HG02678 (cell line): ENCODE measurements at regions not wholly inside any gene's neighbourhood (a gene's known extent, or its start where the extent isn't known, plus 50 kb on each side); places are given as distances from the start of the nearest gene placed in this dataset.

Experiments used
- ATAC-seq: cut with Tn5 transposase; IDR thresholded peaks from one replicate; pipeline ENCODE4 v1.9.1; 2021; ENCODE audit warnings: mild to moderate bottlenecking, moderate library complexity; ENCODE audit not compliant: unreplicated experiment

DNA sequence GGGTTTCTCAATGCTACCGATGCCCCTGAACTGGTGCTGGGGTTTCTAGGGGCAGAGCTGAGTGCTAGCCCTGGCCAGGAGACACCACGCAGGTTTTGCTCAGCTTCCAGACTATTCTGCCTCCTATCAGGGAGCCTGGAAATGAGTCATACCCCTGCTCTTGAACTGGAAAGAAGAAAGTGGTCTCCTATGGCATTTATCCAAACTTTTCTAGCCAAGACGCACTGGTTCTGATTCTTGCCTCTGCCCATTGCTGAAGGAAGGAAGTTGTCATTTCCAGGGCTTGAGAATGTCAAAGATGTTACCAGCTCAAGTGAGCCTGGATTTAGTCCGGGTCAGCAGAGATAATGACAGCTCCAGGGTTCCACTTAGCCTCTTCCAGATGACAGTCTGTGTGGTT, 561.9 kb downstream of the CDK5RAP2 start:
- ATAC-seq: no peak

DNA sequence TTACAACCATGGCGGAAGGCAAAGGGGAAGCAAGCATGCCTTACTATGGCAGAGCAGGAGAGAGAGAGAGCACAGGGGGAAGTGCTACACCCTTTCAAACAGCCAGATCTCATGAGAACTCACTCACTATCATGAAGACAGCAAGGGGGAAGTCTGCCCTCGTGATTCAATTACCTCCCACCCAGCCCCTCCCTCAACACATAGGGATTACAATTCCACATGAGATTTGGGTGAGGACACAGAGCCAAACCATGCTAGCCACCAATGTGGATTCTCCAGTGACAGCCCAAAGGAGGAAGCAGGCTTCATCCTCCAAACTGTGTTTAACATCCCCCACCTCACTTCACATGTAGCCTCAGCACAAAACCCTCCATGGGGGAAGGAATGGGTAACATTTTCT, 563.7 kb downstream of the CDK5RAP2 start:
- no peak for ATAC-seq

DNA sequence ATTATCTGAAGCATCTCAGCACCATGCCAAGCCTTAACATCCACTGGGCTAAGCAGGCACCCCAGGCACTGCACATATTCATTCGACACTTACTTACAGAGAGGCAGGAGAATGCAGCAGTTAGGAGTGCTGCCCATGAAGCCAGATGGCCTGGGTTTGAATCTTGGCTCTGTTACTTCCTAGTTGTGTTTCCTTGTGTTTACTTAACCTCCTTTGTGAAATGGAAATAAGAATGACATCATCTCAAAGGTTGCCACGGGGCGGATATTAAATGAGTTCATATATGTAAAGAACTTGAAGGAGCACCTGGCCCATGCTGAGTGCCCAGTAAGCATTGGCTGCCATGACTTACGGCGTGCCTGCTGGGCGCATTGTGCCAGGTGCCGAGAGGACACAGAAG, 565.2 kb downstream of the CDK5RAP2 start:
- no peak for ATAC-seq

DNA sequence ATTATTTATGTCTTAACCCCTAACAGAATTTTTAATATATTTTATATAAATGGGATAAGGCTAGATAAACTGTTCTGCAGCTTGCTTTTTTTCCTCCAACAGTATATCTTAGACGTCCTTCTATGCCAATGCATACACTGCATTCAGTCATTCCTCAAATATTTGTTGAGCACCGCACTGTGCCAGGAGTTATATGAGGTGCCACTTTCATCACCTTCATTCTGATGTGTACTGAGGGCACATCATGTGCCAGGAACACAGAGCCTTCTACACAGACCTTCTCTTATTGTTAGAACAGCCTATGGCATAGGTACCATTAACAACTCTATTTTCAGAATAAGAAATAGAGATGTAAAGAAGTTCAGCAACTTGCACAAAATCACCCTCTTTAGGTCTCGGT, 570.1 kb downstream of the CDK5RAP2 start:
- ATAC-seq: no peak

DNA sequence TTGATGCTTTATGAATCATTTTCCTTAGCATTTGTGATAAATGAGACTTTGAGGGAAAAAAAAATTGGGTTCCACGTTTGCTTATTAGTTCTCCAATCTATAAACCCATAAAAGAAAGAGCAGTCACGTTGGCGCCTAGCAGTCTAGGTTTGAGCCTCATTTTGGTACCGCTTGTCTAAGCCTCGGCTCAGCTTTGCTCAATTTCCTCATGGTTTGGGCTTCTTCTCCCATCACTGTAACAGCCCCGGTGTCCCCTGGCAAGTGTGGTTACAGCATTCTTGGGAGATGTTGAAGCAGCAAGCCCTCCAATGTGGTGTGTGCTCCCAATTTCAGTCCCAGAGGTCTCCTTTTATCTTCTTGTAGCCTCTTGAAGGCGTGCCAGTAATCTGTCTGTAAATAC, 578.4 kb downstream of the CDK5RAP2 start:
- no peak for ATAC-seq

DNA sequence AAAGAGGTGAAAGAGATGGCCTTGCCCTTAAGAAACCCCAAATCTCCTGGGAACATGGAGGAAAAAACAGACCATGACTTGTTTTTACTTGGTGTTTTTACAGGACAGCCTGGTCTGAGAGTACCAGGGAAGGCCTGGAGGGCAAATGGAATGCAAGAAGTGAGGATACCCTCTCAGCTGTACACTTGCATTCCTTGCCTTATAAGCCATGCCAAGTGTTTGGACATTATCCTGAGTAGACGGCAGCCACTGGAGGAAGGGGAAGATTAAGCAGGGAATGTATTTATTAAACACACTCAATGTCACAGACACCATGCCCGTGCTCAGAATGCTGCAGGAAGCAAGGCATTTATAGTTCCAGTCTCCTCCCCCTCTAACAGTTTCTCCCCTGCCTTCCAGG, 581.4 kb downstream of the CDK5RAP2 start:
- no peak for ATAC-seq

DNA sequence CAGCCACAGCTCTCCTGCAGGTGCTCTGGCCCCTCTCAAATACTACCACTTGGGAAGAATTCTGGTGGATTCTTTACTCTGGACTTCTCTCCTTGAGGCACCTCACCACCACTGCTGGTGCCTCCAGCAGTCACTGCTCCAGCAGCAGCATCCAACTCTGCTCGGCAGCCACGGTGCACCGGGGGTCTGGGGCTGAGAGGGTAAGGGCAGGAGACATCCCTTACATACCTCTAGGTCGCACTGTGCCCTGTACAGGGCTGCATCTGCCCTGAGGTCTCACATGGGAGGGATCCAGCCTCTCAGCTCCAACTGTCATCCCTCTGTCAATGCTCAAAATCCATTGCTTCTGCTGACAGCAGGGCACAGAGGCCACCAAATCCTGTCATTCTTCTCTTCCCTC, 588.2 kb downstream of the CDK5RAP2 start:
- ATAC-seq: no peak

DNA sequence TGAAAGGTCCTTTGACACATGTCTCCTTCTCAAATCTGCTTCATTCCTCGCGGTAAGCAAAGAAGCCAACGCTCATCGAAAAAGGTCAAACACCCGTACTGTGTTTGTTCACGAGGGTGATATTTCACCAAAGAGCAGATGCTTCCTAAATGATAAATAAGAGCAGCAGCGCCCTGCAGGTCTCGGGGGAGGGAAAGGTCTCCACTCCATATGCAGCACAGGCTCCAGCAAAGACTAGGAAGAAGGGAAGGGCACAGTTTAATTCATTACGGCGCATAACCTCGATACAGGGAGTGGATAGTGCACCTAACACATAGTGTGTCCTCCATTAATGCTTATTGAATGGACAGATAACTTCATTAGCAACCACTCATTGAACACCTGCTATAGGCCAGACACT, 593.3 kb downstream of the CDK5RAP2 start:
- no peak for ATAC-seq

DNA sequence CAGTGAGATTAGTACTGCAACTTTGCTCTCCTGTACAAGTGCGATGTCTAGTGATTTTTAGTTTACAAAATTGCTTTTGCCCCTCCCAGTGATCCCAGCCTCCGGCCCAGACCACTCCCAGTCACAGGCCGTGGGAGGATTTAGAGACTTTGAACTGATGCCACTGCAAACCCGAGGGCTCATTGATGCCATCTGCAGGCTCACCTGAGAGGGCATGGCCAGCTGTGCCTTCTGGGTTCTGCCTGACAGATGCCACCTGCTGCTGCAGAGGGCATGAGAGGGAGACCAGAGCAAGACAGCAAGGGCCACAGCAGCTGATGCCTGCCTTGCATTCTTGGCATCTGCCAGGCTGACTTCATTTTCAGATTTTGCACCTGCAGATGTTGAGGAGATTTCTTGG, 593.8 kb downstream of the CDK5RAP2 start:
- no peak for ATAC-seq

DNA sequence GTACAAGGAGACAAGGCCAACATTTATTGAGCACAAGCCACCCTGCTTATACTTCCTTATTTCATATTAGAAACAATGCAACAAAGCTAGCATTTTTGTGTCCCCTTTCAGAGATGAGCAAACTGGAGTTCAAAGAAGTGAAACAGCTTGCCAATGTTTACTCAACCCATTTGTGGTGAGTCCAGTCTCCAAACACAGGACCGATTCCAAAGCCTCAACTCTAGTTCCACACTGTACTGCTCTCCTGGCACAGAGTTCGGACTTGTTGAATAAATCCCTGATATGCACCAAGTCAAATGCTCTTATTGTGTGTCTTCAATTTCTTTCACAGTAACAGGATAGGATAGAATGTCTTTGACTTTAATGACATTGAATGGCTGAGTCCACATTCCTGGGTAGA, 604.8 kb upstream of the BRINP1 start:
- no peak for ATAC-seq

DNA sequence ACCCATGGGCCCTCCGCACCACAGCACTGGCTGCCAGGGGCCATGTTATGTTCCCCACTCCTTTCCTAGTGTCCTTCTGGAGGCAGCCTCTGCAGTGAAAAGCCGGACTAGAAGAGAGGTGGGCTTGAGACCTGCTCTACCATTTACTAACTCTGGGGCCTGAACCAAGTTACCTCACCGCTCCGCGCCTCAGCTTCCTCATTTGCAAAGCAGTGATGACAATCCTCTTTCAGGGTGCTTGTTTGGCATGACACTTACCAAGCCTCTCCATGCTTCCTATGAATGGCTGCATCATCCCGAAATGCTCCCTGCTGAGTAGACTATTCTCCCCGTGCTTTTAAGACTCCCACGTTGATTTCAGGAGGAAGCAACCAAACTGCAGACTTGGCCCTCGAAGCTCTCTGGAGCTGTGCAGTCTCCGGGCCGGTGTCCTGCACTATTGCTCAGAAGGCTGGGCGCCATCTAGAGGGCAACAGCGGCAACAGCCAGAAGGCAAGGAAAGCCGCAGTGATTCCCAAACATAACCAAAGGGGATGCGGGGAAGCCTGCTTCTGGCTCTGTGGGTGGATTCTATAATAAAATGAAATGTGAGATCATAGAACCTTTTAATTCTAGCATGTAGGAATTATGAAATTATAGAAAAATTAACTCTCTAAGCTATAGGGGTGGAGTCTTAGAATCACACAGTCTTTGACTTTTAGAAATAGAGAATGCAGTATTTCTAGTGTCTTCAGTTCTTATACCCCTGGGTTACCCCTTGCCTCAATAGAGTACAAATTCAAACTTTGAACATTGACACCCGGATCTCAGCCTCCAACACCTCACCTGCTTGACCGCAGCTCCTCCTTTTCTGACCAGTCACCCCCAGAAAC, 599.8 kb upstream of the BRINP1 start:
- peak; percentile 97 for ATAC-seq

DNA sequence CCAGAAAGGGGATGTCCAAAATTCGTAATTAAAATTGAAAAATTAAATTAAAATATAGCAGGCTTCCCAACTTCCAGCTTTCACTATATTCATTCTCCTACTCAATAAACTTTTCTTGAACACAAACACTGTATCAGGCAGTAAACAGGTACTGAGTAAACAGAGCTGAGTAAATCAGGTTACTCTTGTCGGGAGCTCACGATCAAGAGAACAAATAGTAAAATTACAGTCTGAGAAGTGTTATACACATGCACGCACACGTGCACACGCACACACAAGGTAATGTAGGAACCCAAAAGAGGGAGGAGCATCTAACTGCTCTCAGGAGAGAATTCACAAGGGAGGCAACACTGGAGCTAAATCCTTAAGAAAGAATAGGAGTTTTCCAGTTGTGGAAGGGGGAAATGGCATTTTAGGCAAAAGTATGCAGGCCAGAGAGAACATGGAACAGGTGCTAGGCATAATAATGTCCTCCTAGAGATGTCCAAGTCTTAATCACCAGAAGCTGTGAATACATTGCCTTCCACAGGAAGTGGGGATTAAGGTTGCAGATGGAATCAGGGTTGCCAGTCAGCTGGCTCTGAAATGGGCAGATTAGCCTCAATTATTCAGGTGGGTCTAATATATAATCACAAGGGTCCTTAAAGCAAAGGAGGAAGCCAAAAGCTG, 598.8 kb upstream of the BRINP1 start:
- no peak for ATAC-seq

DNA sequence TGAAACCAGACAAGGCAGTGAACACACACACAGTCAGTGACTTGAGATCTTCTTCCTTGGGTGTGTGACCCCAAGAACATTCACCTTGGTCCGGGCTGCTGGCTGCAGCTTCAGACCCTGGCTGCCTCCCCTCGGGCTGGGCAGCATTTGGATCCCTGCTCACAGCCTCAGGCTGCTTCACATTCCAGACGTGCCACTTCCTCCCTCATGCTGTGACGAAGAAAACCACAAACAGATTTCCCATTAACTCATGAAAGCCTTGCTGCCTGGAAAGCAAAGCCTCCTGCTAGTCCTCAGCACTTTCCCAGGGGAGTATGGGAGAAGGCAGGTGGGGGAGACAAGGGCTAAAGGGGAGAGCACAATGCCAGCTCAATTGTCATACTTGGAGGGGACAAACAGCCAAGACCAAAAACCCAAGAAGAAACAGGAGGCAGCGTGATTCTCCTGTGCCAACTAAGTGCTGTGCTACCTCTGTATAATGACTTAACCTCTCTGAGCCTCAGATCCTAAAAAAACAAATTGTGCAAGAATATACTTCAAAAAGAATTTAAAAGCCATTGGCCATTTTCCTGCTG, 594.6 kb upstream of the BRINP1 start:
- no peak for ATAC-seq

DNA sequence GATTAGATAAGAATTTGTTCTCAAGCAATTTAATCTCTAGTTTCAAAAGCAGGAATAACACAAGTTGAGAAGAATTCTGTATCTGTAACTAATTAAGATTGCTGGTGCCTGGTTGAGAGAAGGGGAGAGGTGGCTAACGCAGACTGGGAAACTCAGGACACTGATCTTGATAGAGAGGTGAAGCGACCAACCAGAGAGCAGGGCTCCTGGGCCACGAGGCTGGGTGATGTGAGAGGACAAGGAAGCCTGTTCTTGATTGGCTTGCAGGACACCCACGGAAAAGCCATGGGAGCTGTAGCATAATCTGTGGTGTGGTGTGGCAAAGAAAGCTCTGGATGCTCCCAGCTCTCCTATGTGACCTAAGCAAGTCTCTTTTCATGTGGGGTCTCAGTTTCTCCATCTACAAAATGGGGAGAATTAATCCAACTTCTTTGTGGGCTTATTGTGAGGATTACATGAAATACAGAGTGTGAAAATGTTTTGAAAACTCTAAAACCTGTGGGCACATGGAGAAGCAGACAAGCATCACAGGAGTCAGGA, 594.1 kb upstream of the BRINP1 start:
- ATAC-seq: no peak

DNA sequence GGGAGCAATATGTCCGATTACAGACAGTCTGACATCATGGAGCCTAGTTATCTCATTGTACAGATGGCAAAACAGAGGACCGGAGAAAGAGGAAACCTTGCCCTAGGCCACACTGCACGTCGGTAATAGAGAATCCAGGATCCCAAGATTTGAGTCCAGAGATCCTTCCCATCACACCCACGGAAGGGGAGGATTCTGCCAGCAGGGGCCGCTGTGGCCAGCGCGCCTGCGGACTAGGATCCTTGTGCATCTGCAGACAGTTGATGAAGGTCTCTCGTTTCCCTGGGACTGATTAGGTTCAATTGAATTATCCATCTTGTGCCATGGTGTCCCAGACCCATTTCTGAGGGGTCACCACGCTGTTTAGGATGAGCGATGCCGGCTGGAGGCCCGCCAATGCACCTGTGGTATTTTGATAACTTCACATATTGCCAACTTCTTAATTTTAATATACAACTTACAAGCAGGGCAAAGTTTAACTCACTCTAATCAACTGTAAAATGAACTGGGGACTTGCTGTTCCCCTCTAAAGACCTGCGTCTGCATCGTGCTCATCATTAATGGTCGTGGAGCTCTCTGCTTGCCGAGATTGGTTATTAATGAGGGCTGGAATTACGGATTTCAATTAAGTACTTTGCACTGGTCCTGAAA, 592.7 kb upstream of the BRINP1 start:
- no peak for ATAC-seq

DNA sequence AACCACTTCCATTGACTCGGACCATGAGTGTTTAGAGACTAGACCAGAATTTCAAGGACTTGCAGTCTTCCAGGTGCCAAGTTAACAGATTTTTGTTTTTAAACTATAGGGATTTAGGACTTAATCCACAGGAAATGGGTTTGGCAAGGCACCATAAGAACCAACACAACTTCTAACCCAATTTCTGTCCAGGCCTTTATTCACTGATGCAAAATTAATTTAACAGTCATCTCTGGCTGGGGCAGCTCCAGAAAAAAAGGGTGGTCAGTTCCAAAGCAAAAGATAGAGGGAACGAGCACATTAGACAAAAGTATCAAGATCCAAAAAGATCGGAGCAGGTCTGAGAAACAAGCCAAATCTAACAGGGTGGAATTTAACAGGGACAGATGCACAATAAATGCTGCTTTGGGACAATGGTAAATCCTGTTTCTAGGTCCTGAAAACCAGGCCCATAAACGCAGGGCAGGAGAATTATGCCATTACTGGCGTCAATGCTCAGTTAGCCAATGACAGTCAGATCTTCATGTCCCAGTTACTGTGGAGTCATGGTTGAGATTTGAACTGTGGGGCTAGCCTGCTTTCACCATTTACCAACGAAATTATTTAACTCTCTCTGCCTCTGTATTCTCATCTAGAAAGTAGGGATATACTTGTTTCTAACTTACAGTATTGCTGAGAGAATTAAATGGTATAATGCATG, 590.8 kb upstream of the BRINP1 start:
- ATAC-seq: no peak

DNA sequence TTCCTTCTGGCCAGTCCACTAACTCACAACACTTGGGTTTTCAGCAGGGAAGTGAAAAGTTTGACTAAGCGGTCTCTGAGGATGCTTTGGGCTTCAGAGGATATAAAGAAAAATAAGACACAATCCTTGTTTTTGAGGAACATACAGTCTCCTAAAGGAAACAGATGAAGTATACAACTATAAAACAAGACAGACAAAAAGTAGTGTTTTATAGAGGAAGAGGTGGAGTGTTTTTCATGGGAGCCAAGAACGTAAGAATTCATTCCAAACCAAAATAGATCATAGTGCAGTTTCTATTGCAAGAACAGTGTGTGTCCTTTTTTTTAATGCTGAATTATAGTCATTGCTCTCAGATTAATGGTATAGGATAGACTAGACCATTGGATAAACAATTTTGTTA, 586.9 kb upstream of the BRINP1 start:
- no peak for ATAC-seq

DNA sequence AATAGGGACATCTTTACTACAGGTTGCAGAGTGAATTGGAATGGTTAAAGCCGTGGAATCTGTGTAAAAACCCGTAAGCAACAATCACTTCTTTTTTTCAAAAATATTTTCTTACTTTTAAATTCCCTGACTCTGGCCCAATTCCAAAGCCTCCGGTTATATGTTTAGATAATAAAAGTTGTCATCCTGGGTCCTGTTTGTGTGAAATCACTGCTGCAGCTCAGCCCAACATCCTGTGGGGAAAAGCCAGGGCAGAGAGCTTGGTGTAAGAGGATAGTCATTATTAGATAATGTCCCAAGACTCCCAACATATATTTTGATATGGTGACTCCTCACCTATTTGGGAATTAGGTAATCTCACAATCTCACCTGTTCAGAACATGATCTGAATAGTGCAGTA, 586.0 kb upstream of the BRINP1 start:
- no peak for ATAC-seq

DNA sequence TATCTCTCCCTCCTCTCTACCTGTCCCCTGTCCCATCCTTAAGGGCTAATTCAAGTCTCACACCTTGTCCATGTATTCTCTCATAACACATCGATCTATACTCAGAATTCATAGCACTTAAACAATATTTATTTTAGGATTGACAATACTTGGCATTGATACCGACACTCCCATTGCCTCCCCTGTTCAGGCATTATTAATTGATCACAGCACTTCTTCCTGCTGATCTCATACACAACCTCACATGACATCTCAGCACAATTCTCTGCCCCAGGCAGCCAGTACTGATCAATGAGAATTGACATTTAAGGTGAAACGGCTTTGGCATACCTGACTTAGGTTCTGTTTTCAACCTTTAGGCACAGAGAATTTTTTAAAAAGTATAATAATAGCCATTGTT, 582.4 kb upstream of the BRINP1 start:
- no peak for ATAC-seq

DNA sequence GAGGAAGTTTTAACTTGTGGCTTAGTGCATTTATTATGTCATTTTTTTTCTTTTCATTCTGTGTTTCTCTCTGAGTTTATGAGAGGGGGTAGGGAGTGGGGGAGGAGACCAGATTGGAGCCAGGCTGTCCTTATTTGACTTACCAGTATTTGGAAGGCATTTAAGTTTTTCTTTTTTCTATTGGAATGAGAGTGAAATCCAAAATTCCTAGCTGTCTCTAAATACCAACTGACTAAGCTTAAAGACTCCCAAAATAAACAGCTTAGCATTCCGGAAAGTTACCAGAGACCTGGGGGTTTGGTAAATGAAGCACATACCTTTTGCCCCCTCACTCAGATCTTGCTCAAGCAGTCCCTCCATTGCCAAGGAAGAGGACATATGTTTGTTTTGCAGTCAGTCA, 581.9 kb upstream of the BRINP1 start:
- ATAC-seq: no peak

DNA sequence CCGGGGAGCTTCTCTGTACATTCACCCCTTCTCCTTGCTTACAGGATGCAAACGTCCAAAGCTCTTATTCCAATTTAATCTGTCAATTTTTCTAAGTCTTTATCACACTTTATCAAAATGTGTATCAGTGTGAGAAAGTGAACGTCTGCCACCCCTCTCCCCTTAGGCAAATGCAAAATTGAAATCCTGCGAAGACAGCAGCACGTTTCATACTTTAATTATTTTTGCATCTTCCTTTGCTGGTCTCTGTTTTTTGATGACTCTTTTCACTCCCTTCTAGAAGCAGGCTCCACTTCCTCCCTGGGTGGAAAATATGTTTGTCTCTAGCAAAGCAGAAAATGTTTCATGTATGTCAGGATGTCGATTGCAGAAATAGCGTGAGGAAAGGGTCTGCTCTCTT, 576.5 kb upstream of the BRINP1 start:
- ATAC-seq: no peak
